ENCODE measurements at regions not wholly inside any gene's neighbourhood (a gene's known extent, or its start where the extent isn't known, plus 50 kb on each side); places are given as distances from the start of the nearest gene placed in this dataset.

GRCh38 chr6:44052419-44053023 lies 74.7 kb downstream of the MRPL14 start:
- Mint-ChIP-seq H3K4me3 (no peak overlapping the region), H3K27ac (no peak overlapping the region), H3K4me1 (no peaks in the 10 kb centered on the region), H3K27me3 (peaks cover 17% of the 10 kb centered on the region), H3K9me3 (ENCODE audit: insufficient read depth) (no peaks in the 10 kb centered on the region)
- no peaks in the 10 kb centered on the region for H3K4me1 ChIP-seq (ENCODE audit: control insufficient read depth in 2 of 2, insufficient read depth in 2 of 2, low read length in 2 of 2)
- TF ChIP-seq EZH2 (IDR thresholded peaks at IDR 0.05; ENCODE audit: borderline replicate concordance, insufficient read depth, low read depth, low read length, poor library complexity, severe bottlenecking) (no peak), CTCF (IDR thresholded peaks at IDR 0.05) (no peak)
- H4K20me1 ChIP-seq (ENCODE audit: control insufficient read depth, insufficient read depth, low read length, poor library complexity, severe bottlenecking) = no peaks in the 10 kb centered on the region
- H3K9ac ChIP-seq (ENCODE audit: low read length) = no peak overlapping the region
- peaks cover 0 to 3% (median 0%) of the 10 kb centered on the region in 3 donors for H3K9me3 ChIP-seq (ENCODE audit: control extremely low read depth in 1 of 3, control insufficient read depth in 2 of 3, insufficient read depth in 1 of 3, low read length in 2 of 3)
- no peak overlapping the region for H3K4me2 ChIP-seq (replicated peaks; ENCODE audit: low read depth, low read length, poor library complexity, severe bottlenecking)
- no peaks in the 10 kb centered on the region for H3K36me3 ChIP-seq (replicated peaks in 1 of 2; ENCODE audit: control extremely low read depth in 1 of 2, control insufficient read depth in 1 of 2, extremely low read depth in 1 of 2, insufficient read depth in 2 of 2, low read length in 1 of 2)
- 82% methylated on average over 2 of the region's 4 CpGs for WGBS (ENCODE audit: insufficient coverage)
- no peak overlapping the region for H3K27ac ChIP-seq (ENCODE audit: low read length in 2 of 2)
- intact Hi-C loops (cut with micrococcal nuclease) = no loop called here
- ATAC-seq (ENCODE audit: low read depth) (no peak), DNase-seq (no peak)
- ChIA-PET CTCF (interaction anchor here (1.9 kb wide), 1 partner anchor 27 kb away, joined by 6 read pairs; no protein-coding TSS in a partner anchor), POLR2A (no interaction called here)
- H3K27me3 ChIP-seq (replicated peaks in 1 of 4; ENCODE audit: control extremely low read depth in 1 of 4, control insufficient read depth in 3 of 4, insufficient read depth in 4 of 4, low read length in 3 of 4) = peaks cover 0 to 6% (median 0%) of the 10 kb centered on the region in 4 experiments
- no peak overlapping the region for H3K4me3 ChIP-seq (ENCODE audit: control extremely low read depth in 1 of 5, extremely low read depth in 1 of 5, insufficient read depth in 1 of 5, low read depth in 2 of 5, low read length in 4 of 5)
- no peaks in the 10 kb centered on the region for H3K79me2 ChIP-seq (ENCODE audit: control insufficient read depth, insufficient read depth, low read length)
- H2AFZ ChIP-seq (ENCODE audit: insufficient read depth, low read depth, low read length, poor library complexity, severe bottlenecking) = no peak overlapping the region

DNA sequence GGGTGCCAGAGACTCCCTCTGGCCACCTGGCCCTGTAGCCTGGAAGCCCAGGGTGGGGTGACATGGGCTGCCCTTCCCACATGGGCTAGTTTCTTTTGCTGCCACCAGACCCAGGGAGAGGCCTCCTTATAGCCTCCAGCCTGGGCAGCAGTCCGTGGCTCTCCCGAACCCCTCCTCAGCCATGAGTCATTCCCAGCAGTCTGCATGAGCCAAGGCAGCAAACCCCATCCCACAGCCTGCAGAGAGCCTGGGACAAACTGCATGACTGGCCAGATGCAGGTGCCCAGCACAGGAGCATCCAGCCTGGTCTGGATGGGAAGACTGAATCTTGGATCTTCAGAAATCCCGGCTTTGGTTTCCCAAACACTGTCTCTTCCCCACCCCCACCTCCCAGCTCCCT lies 75.7 kb downstream of the MRPL14 start:
- no peaks in the 10 kb centered on the region for H3K9me3 Mint-ChIP-seq (ENCODE audit: insufficient read depth)
- POLR2A ChIA-PET = no interaction called here

More for the DNA sequence above, 75.7 kb downstream of the MRPL14 start:
- no peak overlapping the region for H3K4me3 ChIP-seq (ENCODE audit: control extremely low read depth in 1 of 5, extremely low read depth in 1 of 5, insufficient read depth in 1 of 5, low read depth in 2 of 5, low read length in 4 of 5)
- H3K36me3 ChIP-seq (replicated peaks in 1 of 2; ENCODE audit: control extremely low read depth in 1 of 2, control insufficient read depth in 1 of 2, extremely low read depth in 1 of 2, insufficient read depth in 2 of 2, low read length in 1 of 2) = no peaks in the 10 kb centered on the region
- H3K79me2 ChIP-seq (ENCODE audit: control insufficient read depth, insufficient read depth, low read length) = no peaks in the 10 kb centered on the region
- no peaks in the 10 kb centered on the region for H4K20me1 ChIP-seq (ENCODE audit: control insufficient read depth, insufficient read depth, low read length, poor library complexity, severe bottlenecking)
- H3K9me3 ChIP-seq (ENCODE audit: control extremely low read depth in 1 of 3, control insufficient read depth in 2 of 3, insufficient read depth in 1 of 3, low read length in 2 of 3) = peaks cover 0 to 3% (median 0%) of the 10 kb centered on the region in 3 donors
- H3K9ac ChIP-seq (ENCODE audit: low read length) = no peak overlapping the region
- no peaks in the 10 kb centered on the region for H3K4me1 ChIP-seq (ENCODE audit: control insufficient read depth in 2 of 2, insufficient read depth in 2 of 2, low read length in 2 of 2)
- ATAC-seq (ENCODE audit: low read depth) (no peak), DNase-seq (no peak)
- no peak overlapping the region for H3K4me2 ChIP-seq (replicated peaks; ENCODE audit: low read depth, low read length, poor library complexity, severe bottlenecking)
- Mint-ChIP-seq H3K4me1 (no peaks in the 10 kb centered on the region), H3K27ac (no peak overlapping the region), H3K27me3 (peaks cover 23% of the 10 kb centered on the region), H3K4me3 (no peak overlapping the region)
- 88% methylated on average over 3 of the region's 3 CpGs for WGBS (ENCODE audit: insufficient coverage)
- intact Hi-C loops (cut with micrococcal nuclease) = no loop called here
- no peak overlapping the region for H2AFZ ChIP-seq (ENCODE audit: insufficient read depth, low read depth, low read length, poor library complexity, severe bottlenecking)
- peaks cover 0 to 6% (median 0%) of the 10 kb centered on the region in 4 experiments for H3K27me3 ChIP-seq (replicated peaks in 1 of 4; ENCODE audit: control extremely low read depth in 1 of 4, control insufficient read depth in 3 of 4, insufficient read depth in 4 of 4, low read length in 3 of 4)
- H3K27ac ChIP-seq (ENCODE audit: low read length in 2 of 2) = no peak overlapping the region
- TF ChIP-seq EZH2 (IDR thresholded peaks at IDR 0.05; ENCODE audit: borderline replicate concordance, insufficient read depth, low read depth, low read length, poor library complexity, severe bottlenecking) (no peak), CTCF (IDR thresholded peaks at IDR 0.05) (no peak)
- CTCF ChIA-PET = interaction anchor here (1.9 kb wide), 1 partner anchor 28 kb away, joined by 6 read pairs; no protein-coding TSS in a partner anchor

All from B cell (primary cell).